Lower leg skin (tissue), 3 donors: ENCODE measurements at regions not wholly inside any gene's neighbourhood (a gene's known extent, or its start where the extent isn't known, plus 50 kb on each side); places are given as distances from the start of the nearest gene placed in this dataset.
"Not testable (repeated sequence)": the region's sequence is repeated elsewhere in the genome, so short reads cannot be mapped to it uniquely, and the experiment has no call there.

Experiments used
- CTCF ChIP-seq, 3 donors: fragments of 450-650 bp; IDR thresholded peaks; one replicate each; pipeline ENCODE4 v1.5.1; 2016; ENCODE audit warnings: antibody characterized with exemption in 3 of 3, mild to moderate bottlenecking in 3 of 3, moderate library complexity in 2 of 3
- POLR2A ChIP-seq, 2 donors: fragments of 450-650 bp; IDR thresholded peaks; one replicate each; pipeline ENCODE4 v1.6.1; 2016 to 2017; ENCODE audit warnings: antibody characterized with exemption in 2 of 2, mild to moderate bottlenecking in 1 of 2, moderate library complexity in 1 of 2

DNA sequence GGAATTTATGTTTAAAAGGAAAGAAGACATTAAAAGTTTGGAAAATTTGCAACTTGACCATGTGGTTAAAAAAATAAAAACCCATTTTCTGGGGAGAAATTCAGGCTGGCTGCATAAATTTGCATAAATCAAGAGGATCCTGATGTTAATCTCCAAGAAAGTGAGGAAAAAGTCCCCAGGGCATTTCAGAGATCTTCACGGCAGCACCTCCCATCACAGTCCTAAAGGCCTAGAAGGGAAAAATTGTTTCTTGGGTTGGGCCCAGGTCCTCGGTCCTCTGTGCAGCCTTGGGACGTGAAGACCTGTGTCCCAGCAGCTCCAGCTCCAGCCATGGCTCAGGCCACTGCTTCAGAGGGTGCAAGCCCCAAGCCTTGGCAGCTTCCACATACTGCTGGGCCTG lies 560.3 kb downstream of the PRIM2 start:
- not testable (repeated sequence) for TF ChIP-seq CTCF, POLR2A (IDR thresholded peaks at IDR 0.05)
